OCI-LY1 (cell line): ENCODE measurements at regions not wholly inside any gene's neighbourhood (a gene's known extent, or its start where the extent isn't known, plus 50 kb on each side); places are given as distances from the start of the nearest gene placed in this dataset.

Source experiments
- CTCF ChIP-seq: fragments of 200-600 bp; sonication (generic), shearing (Covaris generic); IDR thresholded peaks from 2 replicates; pipeline ENCODE4 v1.5.1; 2017; ENCODE audit warnings: mild to moderate bottlenecking, antibody characterized with exemption, low read length, moderate library complexity, mixed read lengths
- EZH2 ChIP-seq: fragments of 200-600 bp; sonication (generic), shearing (Covaris generic); IDR thresholded peaks from 2 replicates; pipeline ENCODE4 v1.8.0; 2017; ENCODE audit warnings: borderline replicate concordance, mixed run types, mild to moderate bottlenecking, antibody characterized with exemption, low read length, moderate library complexity, mixed read lengths

DNA sequence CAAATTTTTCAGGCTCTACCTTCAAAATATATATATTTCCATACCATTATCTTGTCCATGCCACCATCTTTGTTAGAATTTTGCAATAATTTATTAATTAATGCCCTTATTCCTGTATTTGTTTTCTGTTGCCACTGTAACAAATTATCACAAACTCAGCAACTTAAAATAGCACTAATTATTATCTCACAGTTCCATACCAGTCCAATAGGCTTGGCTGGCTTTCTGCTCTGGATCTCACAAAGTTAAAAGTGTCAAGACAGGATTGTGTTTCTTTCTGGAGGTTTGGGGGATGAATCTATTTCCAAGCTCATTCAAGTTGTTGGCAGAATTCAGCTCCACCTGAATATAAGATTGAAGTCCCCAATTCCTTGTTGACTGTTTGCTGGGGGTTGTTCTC, 58.6 kb upstream of the SLC38A4 start:
- TF ChIP-seq CTCF (no peak), EZH2 (no peak)
